ENCODE measurements at regions not wholly inside any gene's neighbourhood (a gene's known extent, or its start where the extent isn't known, plus 50 kb on each side); places are given as distances from the start of the nearest gene placed in this dataset.

GRCh38 chr5:162360373-162360931 lies 292.9 kb downstream of the GABRG2 start:
- Histone ChIP-seq H3K4me1 (no peaks in the 10 kb centered on the region), H3K9me3 (peaks cover 0 to 14% of the 10 kb centered on the region in 2 donors), H3K27ac (no peak overlapping the region), H3K4me3 (no peak overlapping the region), H3K27me3 (no peaks in the 10 kb centered on the region), H3K36me3 (no peaks in the 10 kb centered on the region)
- DNase-seq = no peak
- no peak for TF ChIP-seq CTCF (IDR thresholded peaks at IDR 0.05)
- intact Hi-C loops (cut with DNase I) = no loop called here
- no peak for ATAC-seq

GRCh38 chr5:162372256-162372655 lies 304.7 kb downstream of the GABRG2 start:
- intact Hi-C loops (cut with DNase I) = no loop called here
- H3K9me3 ChIP-seq = peaks cover 0 to 19% of the 10 kb centered on the region in 2 donors
- ATAC-seq = no peak

GRCh38 chr5:162377895-162378294 lies 310.3 kb downstream of the GABRG2 start:
- intact Hi-C loops (cut with DNase I) = no loop called here
- Histone ChIP-seq H3K4me3 (no peak overlapping the region), H3K27me3 (no peaks in the 10 kb centered on the region), H3K9me3 (no peaks in the 10 kb centered on the region), H3K27ac (no peak overlapping the region), H3K36me3 (no peaks in the 10 kb centered on the region), H3K4me1 (no peaks in the 10 kb centered on the region)
- TF ChIP-seq CTCF (IDR thresholded peaks at IDR 0.05) = no peak
- ATAC-seq = no peak
- DNase-seq = no peak

More at GRCh38 chr5:162372256-162372655, 304.7 kb downstream of the GABRG2 start:
- TF ChIP-seq CTCF (IDR thresholded peaks at IDR 0.05) = no peak
- Histone ChIP-seq H3K36me3 (no peaks in the 10 kb centered on the region), H3K4me1 (no peaks in the 10 kb centered on the region), H3K4me3 (no peak overlapping the region), H3K27ac (no peak overlapping the region), H3K27me3 (no peaks in the 10 kb centered on the region)
- no peak for DNase-seq

GRCh38 chr5:162382839-162383238 lies 315.3 kb downstream of the GABRG2 start:
- Histone ChIP-seq H3K9me3 (no peaks in the 10 kb centered on the region), H3K27me3 (no peaks in the 10 kb centered on the region), H3K4me1 (no peaks in the 10 kb centered on the region), H3K27ac (no peak overlapping the region), H3K4me3 (no peak overlapping the region), H3K36me3 (no peaks in the 10 kb centered on the region)
- no peak for TF ChIP-seq CTCF (IDR thresholded peaks at IDR 0.05)
- DNase-seq (no peak), ATAC-seq (no peak)
- intact Hi-C loops (cut with DNase I) = no loop called here

GRCh38 chr5:162384225-162384624 lies 316.7 kb downstream of the GABRG2 start:
- intact Hi-C loops (cut with DNase I) = no loop called here
- no peaks in the 10 kb centered on the region for H3K27me3 ChIP-seq
- no peak for DNase-seq
- no peak for ATAC-seq
- H3K4me3 ChIP-seq = no peak overlapping the region
- no peaks in the 10 kb centered on the region for H3K36me3 ChIP-seq
- H3K27ac ChIP-seq = no peak overlapping the region
- TF ChIP-seq CTCF (IDR thresholded peaks at IDR 0.05) = no peak
- H3K9me3 ChIP-seq = no peaks in the 10 kb centered on the region
- H3K4me1 ChIP-seq = no peaks in the 10 kb centered on the region

Measured in left lung (tissue), 4 donors.